Retina (tissue), 1 donor: ENCODE measurements at regions not wholly inside any gene's neighbourhood (a gene's known extent, or its start where the extent isn't known, plus 50 kb on each side); places are given as distances from the start of the nearest gene placed in this dataset.
A peak's percentile ranks its signal among the peaks of the same experiment; 100 is the strongest.

Experiments used
- DNase-seq: peaks from one replicate; pipeline ENCODE4 v3.0.0-alpha.2; 2016

DNA sequence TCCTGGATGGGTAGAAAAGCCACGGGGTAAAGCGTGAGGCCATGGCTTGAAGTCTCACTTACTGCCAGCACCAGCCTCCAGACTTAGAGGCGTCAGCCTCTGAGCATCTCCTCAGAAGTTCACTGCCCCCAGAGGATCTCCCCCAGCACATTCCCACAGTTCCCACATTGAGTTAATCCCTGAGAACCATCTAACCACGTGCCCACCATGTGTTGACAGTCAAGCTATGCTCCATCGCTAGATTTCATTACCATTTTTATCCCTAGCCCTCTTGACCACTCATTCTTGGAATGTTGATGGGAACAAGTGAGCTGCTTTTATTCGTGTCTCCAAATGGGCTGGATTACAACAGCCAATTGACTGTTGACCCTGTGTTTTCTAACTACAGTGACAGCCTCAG, 283.3 kb upstream of the IRX1 start:
- no peak for DNase-seq

- no peak for DNase-seq
These were observed 284.2 kb upstream of the IRX1 start for GRCh38 chr5:3311433-3311832.

DNA sequence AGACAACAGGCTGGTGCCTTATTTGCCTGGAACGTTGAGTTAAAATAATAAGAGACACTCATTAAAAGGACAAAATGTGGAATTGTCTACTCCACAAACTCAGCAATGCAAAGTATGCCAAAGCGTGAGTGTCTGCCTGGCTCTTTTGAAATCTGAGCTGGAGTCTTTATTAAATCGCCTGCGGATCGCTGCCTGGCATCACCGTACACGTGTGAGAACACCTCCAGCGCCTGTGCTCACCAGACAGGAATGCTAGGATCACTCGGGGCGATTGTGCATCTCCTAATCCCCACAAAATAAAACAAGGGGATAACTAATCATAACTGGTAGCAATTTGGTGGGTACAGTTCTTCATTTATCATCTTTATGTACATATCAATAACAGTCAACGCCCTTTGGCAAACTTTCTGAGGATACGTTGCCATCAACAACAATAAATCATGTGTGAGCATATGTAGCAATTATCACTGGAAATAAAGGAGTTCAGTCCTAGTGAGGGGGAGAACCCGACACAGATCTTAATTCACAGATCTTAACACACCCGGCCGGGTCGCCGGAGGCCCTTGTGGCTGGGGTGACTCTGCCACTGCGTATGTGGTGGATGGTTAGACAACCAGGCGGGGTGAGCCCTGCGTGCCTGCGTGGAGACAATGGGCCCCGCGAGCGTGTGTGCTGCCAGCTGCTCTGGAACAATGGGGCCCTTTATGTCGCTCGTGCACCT, 284.9 kb upstream of the IRX1 start:
- peak; percentile 73 for DNase-seq

DNA sequence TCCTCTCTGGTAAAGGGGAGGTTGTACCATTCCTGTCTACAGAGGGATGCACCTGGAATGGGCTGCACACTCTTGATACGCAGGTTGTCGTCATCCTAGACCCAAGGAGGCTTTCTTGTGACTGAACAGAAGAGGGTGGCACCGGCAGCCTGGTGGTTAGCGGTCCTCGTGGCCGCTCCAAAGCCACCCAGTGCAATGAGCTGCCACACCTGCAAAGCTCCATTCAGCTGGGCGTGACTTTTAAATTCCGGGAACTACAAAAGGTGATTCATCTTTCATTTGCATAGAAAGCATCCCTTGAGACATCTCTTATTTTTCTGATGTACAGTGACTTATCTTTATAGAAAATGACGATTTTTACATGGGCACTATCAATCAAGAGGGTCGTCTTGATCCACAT, 286.1 kb upstream of the IRX1 start:
- no peak for DNase-seq

DNA sequence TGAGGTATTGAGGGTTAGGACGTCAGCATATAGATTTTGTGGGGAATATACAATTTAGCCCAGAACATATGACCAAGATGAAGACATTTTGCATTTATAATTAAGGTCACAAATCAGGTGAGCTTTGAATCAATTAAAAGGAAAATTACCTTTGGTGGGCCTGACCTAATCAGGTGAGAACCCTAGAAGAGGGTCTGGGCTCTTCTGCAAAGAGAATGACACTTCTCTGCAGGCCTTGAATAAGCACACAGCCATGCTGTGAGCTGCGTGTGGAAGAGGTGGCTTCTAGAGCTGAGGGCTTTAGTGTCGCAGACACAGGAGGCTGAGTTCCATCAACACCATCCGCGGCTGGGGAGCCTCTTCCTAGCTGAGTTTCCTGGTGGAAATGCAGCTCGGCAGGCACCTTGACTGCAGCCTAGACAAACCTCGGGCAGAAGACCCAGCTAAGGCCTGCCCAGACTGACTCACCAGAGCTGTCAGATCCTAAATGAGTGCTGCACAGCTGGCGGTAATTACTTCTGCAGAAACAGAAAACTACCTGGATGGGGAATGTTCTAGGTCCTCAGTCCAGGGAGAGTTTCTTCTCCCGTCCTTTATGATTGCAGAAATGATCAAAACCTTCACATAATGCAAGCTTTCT, 287.5 kb upstream of the IRX1 start:
- no peak for DNase-seq

- DNase-seq = no peak
These were observed 290.2 kb upstream of the IRX1 start for GRCh38 chr5:3305432-3305831.

DNA sequence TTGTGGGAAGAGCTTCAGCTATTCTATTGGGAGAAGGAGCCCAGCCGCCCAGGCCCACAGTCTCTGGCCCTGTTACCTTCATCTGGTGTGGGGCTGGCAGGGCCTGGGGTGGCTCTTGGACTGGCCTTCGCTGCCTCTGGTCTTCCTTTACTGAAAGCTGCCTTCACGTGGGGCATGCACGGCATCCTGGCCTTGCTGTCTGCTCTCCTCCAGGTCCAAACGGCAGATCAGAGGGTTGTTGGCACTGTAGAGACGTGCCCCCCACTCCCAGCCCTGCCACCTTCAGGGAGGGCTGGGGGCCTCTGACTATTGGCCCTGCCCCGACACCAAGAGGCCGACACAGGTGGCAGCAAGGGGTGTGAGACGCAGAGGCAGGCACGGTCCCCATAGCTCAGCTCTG, 291.3 kb upstream of the IRX1 start:
- no peak for DNase-seq

GRCh38 chr5:3303777-3304176, 291.9 kb upstream of the IRX1 start:
- no peak for DNase-seq

DNA sequence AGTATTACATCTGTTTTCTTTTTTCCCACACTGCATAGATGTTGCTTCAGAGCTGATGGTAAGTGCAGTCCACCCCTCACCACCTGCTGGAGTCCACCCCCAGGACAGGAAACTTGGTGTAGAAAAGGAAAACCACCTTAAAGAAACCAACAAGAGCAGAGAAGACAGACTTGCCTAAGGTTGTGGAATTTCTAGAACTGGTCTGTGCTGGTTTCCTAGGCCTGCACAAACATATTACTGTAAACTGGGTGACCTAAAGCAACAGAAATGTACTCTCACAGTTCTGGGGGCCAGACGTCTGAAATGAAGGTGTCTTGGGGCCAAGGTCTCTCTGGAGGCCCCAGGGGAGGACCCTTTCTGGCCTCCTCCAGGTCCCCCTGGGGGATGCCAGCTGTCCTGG, 293.4 kb upstream of the IRX1 start:
- no peak for DNase-seq

- DNase-seq = peak; percentile 40
These were observed 294.3 kb upstream of the IRX1 start for GRCh38 chr5:3301306-3301705.

- DNase-seq = no peak
These were observed 294.9 kb upstream of the IRX1 start for GRCh38 chr5:3300726-3301125.

DNA sequence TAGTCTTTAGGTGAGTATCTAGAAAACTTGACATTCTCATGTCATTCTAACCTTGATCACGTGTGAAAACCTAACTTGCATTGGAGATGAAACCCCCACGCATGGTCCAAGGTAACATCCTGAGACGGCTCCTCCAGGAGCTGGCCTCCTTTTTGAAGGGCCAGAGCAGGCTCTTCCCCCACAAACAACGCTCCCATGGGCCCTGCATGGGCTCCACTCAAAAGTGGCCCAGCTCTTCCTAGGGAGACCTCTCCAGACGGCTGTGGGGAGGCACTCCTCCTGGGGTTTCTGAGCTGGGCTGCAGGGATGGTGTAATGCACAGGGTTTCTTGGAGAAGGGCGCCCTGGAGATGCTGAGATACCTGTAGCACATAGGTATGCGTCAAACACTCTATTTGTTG, 296.2 kb upstream of the IRX1 start:
- no peak for DNase-seq

DNA sequence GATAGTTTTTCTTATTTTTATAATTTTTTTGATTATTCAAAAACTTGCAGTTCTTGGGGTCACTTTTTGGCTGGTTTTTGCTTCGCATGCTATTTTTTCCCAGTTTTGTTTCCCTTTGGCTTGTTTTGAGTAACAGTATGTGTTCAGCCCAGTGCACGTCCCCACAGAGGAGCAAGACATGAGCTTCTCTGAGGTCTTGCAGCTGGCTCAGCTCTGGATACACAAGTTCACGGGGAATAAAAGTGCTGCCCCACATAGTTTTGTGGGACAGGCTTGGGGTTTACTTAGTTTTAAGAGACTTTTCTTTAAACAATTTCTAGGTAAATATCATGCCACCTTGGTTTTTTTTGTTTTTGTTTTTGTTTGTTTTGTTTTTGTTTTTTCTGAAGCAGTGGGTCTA, 297.8 kb upstream of the IRX1 start:
- no peak for DNase-seq

GRCh38 chr5:3288325-3288724, 307.3 kb upstream of the IRX1 start:
- no peak for DNase-seq

DNA sequence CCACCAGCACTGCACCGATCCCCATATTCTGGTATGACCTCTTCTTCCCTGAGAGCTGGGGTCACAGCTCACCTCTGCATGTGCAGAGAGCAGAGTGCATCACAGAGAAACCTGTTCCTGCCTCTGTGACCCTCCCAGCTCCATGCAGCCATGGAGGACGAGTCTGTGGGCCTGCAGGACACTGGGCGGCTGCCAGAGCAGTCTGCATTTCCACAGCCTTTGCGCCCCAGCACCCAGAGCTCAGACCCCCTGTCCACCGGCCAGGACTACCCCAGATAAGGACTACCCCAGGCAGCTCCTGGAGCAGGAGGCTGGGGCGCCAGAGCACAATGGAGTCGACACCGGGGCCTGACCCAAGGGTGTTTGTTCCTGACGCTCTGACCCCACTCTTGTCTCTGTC, 308.1 kb upstream of the IRX1 start:
- DNase-seq = no peak

GRCh38 chr5:3285621-3286020, 310.0 kb upstream of the IRX1 start:
- no peak for DNase-seq

- DNase-seq = no peak
These were observed 311.1 kb upstream of the IRX1 start for GRCh38 chr5:3284506-3284905.

GRCh38 chr5:3282841-3283240, 312.8 kb upstream of the IRX1 start:
- no peak for DNase-seq

DNA sequence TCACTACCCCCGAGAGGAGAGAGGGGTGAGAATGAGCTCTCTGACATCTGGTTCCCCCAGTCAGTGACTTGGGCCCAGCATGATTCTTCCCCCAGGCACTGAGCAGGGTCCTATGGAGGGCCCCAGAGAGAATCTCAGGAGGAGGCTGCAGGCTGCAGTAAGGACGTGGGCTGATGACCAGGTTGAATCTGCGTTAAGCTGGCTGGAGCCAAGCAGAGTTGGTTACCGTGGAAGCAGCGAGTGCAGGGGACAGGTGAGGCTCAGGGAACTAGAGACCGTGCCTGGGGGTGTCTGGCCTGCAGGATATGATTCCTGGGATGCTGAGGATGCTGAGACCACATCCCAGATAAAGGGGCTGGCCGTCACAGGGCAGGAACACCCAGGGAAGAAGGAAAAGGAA, 314.3 kb upstream of the IRX1 start:
- no peak for DNase-seq

DNA sequence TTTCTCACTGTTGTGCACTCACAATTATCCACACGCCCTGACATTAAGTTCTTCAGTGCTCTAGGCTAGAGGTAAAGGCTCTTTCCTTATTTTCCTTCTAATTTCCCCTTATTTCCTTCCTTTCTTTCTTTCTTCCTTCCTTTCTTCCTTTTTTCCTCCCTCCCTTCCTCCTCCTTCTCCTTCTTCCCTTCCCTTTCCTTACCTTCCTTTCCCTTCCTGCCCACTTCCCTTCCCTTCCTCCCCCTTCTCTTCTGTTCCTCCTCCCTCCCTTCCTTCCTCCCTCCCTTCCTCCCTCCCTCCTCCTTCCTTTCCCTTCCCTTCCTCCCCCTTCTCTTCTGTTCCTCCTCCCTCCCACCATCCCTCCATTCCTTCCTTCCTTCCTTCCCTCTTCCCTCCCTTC, 317.0 kb upstream of the IRX1 start:
- no peak for DNase-seq

DNA sequence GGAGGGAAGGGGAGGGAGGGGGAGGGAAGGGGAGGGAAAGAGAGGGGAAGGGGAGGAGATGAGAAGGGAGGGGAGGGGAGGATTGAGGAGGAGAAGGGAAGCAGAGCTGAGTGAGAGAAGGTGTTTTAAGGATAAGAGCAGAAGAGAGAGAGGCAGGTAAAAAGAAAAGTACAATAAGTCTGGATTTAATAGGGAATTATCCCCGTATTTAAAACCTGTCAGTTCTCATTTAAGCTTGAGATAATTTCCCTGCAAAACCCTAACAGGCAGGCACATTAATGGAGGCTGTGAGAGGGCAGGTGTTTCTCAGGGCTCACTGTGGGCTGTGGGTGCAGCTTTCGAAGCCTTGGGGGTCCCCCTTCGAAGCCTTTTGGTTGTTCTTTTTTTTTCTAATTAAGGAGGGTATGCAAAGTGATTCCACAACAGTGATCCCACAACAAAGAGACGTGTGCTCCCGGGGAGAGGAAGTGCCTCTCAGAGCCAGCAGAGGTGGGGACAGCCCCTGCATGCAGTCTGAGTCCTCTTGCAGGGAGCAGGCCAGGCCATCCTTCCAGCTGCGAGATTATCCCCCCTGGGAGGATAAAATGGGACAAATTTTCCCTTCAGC, 317.9 kb upstream of the IRX1 start:
- DNase-seq = peak; percentile 50

- peak; percentile 41 for DNase-seq
These were observed 318.7 kb upstream of the IRX1 start for GRCh38 chr5:3276896-3277295.

DNA sequence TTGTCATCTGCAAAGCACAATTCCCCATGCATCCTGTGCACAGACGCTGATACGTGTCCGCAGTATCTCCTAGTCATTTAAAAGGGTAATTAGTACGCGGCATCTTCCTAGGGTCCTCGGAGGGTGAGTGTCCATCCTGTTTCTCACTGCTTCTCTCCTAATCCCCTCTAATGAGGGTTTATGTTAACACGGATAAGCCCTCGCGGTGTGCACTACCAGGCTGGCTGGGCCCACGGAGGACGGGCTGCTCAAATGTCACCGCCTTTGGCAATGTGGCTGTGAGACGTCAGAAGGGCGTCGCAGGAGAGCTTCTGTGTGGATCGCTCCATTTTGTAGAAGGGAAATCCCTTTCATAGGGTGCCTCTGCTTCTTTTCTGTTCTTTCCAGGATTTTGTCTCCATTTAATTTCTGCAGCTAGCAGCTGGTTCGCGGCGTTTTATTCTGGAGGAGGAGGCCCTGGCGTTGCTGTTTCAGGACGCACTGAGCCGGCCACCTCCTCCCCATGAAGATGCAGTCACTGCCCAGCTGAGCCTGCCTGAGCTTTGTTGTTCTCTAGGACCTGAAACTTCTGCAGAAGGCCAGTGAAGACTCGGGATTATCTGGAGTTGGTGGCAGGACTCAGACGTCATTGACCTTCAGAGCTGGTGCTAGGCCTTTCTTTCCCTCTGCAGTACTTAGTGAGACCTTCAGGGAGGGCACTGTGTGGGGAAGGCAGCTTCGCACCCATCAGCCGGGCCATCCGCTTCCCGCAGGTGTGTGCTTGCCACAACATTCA, 326.1 kb upstream of the IRX1 start:
- DNase-seq = peak; percentile 47
